Iris pigment epithelial cell (primary cell): ENCODE measurements at regions not wholly inside any gene's neighbourhood (a gene's known extent, or its start where the extent isn't known, plus 50 kb on each side); places are given as distances from the start of the nearest gene placed in this dataset.

Experiments
- DNase-seq: peaks from one replicate; pipeline ENCODE4 v3.0.0-alpha.2; 2011; ENCODE audit warnings: low read depth

- DNase-seq = no peak
Measured at GRCh38 chr12:4858386-4858785, 51.3 kb upstream of the KCNA1 start.

DNA sequence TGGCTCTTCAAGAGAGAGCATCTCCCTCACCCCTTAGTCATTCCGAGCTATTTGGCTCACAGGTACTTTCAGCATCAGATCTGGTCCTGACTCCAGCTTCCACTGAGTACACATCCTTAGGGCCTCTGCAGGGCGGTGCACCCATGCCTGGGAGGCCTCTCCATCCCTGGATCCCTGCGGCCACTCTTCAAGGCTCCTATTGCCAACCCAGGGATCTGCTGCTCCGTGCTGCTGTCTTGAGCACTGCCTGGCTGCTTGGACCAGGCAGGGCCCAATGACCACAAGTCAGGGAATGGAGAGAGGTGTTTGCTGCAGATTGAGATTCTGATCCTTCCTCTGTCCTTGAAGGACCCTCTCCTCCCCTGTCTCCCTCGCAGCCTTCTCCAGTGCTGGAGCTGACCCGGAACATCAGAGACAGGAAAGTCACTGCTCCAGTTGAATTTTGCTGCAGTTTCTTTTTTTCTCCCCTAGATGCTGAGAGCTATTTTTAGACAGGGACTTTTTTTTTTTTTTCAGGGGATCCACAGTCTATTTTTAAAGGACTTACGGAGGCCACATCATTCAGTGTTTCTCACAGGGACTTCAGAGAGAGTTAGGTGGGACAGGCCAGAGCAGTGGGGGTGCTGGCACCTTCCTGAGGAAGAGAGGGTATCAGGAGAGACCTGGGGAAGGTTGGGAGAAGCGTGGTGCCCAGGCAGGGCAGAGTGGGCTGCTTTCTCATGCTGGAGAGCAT, 50.1 kb upstream of the KCNA1 start:
- DNase-seq = no peak
